DND-41 (cell line): ENCODE measurements at regions not wholly inside any gene's neighbourhood (a gene's known extent, or its start where the extent isn't known, plus 50 kb on each side); places are given as distances from the start of the nearest gene placed in this dataset.

Source experiments
- ATAC-seq: fragments of 200-7000 bp; cut with Tn5 transposase; 3 replicates; pipeline ENCODE4 v1.9.1; 2021; ENCODE audit warnings: low read depth; ENCODE audit not compliant: insufficient read depth
- DNase-seq: peaks from one replicate; pipeline ENCODE4 v3.0.0-alpha.2; 2020
- H2AFZ ChIP-seq: 2 replicates; pipeline ENCODE4 v1.6.0; 2012; ENCODE audit warnings: low read depth, low read length
- H3K27ac ChIP-seq: 2 replicates; pipeline ENCODE4 v1.5.1; 2012; ENCODE audit warnings: low read length, inconsistent platforms
- H3K27me3 ChIP-seq: fragments of 200-600 bp; sonication (generic); 2 replicates; pipeline ENCODE4 v1.6.0; 2012; ENCODE audit warnings: low read length, mild to moderate bottlenecking, inconsistent platforms; ENCODE audit not compliant: insufficient read depth, poor library complexity
- H3K36me3 ChIP-seq: 2 replicates; pipeline ENCODE4 v1.5.1; 2012; ENCODE audit warnings: low read length, inconsistent platforms; ENCODE audit not compliant: insufficient read depth
- H3K4me1 ChIP-seq: 2 replicates; pipeline ENCODE4 v1.5.1; 2012; ENCODE audit warnings: mild to moderate bottlenecking, low read length; ENCODE audit not compliant: insufficient read depth
- H3K4me2 ChIP-seq: 2 replicates; pipeline ENCODE4 v1.6.0; 2012; ENCODE audit warnings: mild to moderate bottlenecking, moderate library complexity, low read length, inconsistent platforms; ENCODE audit not compliant: insufficient read depth
- H3K4me3 ChIP-seq, 2 experiments: fragments of 200-600 bp in 1 of 2; shearing (Covaris generic) in 1 of 2; 2 replicates each; pipeline ENCODE4 v1.5.1; 2012 to 2016; ENCODE audit warnings: inconsistent platforms in 2 of 2, low read length in 2 of 2, mild to moderate bottlenecking in 2 of 2, low read depth in 1 of 2, moderate library complexity in 1 of 2
- H3K79me2 ChIP-seq: 2 replicates; pipeline ENCODE4 v1.6.0; 2012; ENCODE audit warnings: low read length, inconsistent platforms; ENCODE audit not compliant: insufficient read depth
- H3K9ac ChIP-seq: 2 replicates; pipeline ENCODE4 v1.6.0; 2012; ENCODE audit warnings: low read depth, mild to moderate bottlenecking, inconsistent platforms, low read length, moderate library complexity
- H3K9me3 ChIP-seq: 2 replicates; pipeline ENCODE4 v1.5.1; 2012; ENCODE audit warnings: low read length, moderate library complexity, mild to moderate bottlenecking, inconsistent platforms; ENCODE audit not compliant: insufficient read depth, severe bottlenecking
- H4K20me1 ChIP-seq: 2 replicates; pipeline ENCODE4 v1.6.0; 2012; ENCODE audit warnings: low read length; ENCODE audit not compliant: insufficient read depth
- EZH2 ChIP-seq: IDR thresholded peaks from 3 replicates; pipeline ENCODE4 v1.6.1; 2012; ENCODE audit warnings: borderline replicate concordance, low read depth, mild to moderate bottlenecking, moderate library complexity, low read length, inconsistent platforms; ENCODE audit not compliant: severe bottlenecking
- TF ChIP-seq, protein P1 (sequence below): IDR thresholded peaks from 2 replicates; pipeline ENCODE4 v1.5.1; 2012; ENCODE audit warnings: borderline replicate concordance, low read length, moderate library complexity, mild to moderate bottlenecking; ENCODE audit not compliant: poor library complexity, severe bottlenecking; ENCODE audit errors: extremely low read depth

DNA sequence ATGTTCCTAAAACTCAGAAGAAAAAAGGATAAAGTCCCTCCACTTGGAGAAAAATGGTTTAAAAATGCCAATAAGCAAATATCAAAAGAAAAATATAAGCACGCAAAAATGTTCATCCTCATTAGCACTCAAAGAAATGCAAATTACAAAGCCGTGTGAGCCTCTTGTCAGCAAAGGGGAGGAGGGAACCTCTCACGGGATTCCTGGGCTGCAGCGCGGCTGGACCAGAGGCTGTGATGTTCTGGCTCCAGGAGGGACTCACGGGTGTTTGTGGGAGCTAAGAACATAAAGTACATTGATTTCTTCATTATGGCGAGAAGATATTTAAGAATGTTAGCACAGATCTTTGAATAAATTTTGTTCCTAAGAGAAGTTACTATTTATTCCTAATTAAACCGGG, 1451.2 kb downstream of the BRD1 start:
- Histone ChIP-seq H3K27ac (no peak overlapping the region), H3K9me3 (no peaks in the 10 kb centered on the region), H3K27me3 (no peaks in the 10 kb centered on the region), H3K4me3 (no peak overlapping the region), H4K20me1 (no peaks in the 10 kb centered on the region), H3K4me2 (no peak overlapping the region), H3K36me3 (no peaks in the 10 kb centered on the region), H3K79me2 (no peaks in the 10 kb centered on the region), H3K4me1 (no peaks in the 10 kb centered on the region), H3K9ac (no peak overlapping the region), H2AFZ (no peak overlapping the region)
- DNase-seq (no peak), ATAC-seq (no peak)
- TF ChIP-seq EZH2: no peak
- TF ChIP-seq, protein P1, sequence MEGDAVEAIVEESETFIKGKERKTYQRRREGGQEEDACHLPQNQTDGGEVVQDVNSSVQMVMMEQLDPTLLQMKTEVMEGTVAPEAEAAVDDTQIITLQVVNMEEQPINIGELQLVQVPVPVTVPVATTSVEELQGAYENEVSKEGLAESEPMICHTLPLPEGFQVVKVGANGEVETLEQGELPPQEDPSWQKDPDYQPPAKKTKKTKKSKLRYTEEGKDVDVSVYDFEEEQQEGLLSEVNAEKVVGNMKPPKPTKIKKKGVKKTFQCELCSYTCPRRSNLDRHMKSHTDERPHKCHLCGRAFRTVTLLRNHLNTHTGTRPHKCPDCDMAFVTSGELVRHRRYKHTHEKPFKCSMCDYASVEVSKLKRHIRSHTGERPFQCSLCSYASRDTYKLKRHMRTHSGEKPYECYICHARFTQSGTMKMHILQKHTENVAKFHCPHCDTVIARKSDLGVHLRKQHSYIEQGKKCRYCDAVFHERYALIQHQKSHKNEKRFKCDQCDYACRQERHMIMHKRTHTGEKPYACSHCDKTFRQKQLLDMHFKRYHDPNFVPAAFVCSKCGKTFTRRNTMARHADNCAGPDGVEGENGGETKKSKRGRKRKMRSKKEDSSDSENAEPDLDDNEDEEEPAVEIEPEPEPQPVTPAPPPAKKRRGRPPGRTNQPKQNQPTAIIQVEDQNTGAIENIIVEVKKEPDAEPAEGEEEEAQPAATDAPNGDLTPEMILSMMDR: no peak

DNA sequence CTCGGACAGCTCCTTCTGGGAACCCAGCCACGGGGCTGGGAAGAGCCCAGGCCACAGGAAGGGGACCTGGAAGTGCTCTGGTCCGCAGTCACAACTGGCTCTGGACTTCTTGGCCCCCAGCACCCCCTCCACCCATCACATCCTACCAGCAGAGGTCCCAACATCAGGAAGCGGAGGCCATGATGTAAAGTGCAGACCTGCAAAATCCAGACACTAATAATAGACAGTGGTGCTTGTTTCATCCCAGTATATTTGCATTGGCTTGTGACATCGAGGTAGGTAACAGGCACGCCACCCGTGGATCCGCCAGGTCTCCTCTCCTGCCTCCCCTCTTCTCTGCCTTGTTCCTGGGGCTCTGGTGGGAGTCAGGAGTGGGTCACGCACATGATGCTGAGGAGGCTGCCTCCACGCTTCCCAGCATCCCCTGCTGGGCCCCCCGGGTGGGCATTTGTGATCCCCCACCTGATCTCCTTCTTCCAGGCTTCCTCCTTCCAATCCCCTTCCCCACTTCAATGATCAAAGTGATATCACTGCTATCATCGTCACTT, 1454.0 kb downstream of the BRD1 start:
- H4K20me1 ChIP-seq: no peaks in the 10 kb centered on the region
- H3K4me2 ChIP-seq: no peak overlapping the region
- no peak for ATAC-seq
- TF ChIP-seq, protein P1: no peak
- TF ChIP-seq EZH2: no peak
- H3K4me1 ChIP-seq: no peaks in the 10 kb centered on the region
- H3K27me3 ChIP-seq: no peaks in the 10 kb centered on the region
- H3K4me3 ChIP-seq: no peak overlapping the region
- no peaks in the 10 kb centered on the region for H3K9me3 ChIP-seq
- H3K36me3 ChIP-seq: no peaks in the 10 kb centered on the region
- DNase-seq: no peak
- H3K27ac ChIP-seq: no peak overlapping the region
- H2AFZ ChIP-seq: no peak overlapping the region
- no peak overlapping the region for H3K9ac ChIP-seq
- H3K79me2 ChIP-seq: no peaks in the 10 kb centered on the region

DNA sequence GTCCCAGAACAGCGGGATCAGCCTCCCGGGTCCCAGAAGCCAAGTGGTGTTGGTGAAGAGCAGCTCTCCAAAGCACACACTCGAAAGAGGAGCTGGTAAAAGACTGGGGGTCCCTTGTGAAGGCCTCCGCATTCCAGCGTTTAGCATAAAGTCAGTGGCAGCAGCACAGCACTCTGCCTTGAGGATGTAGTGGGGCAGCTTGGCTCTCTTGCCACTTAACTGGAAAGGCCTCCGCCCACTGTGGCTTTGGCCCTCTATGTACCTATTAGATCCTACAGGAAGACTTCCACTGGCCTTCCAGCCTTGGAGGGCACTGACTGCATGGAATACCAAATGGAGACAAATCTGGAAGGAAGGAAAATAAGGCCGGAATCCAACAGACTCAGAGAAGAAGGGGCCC, 1455.3 kb downstream of the BRD1 start:
- TF ChIP-seq, protein P1: no peak
- TF ChIP-seq EZH2: no peak
- DNase-seq: no peak
- Histone ChIP-seq H3K27ac (no peak overlapping the region), H3K9ac (no peak overlapping the region), H3K79me2 (no peaks in the 10 kb centered on the region), H3K36me3 (no peaks in the 10 kb centered on the region), H3K9me3 (no peaks in the 10 kb centered on the region), H4K20me1 (no peaks in the 10 kb centered on the region), H3K4me1 (no peaks in the 10 kb centered on the region), H3K4me2 (no peak overlapping the region), H3K4me3 (no peak overlapping the region), H3K27me3 (no peaks in the 10 kb centered on the region), H2AFZ (no peak overlapping the region)
- ATAC-seq: no peak

DNA sequence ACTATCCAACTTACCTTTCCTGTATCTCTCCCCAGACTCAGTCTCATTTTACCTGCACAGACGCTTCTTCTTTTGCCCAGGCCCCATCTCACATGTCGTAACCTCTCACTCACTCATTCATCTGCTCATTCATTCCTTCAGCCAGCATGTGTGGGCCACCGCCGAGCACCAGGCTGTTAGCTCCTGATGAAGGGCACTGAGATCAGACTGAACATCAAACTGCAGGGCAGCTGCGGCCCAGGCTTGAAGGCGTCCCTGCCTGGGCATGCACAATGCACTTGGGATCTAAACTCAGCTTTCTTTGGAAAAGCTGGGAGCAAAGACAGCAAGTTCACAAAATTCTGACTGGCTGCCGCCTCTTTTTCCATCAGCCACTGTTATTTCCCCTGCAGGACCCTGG, 1456.3 kb downstream of the BRD1 start:
- H3K4me2 ChIP-seq: no peak overlapping the region
- no peaks in the 10 kb centered on the region for H4K20me1 ChIP-seq
- H2AFZ ChIP-seq: no peak overlapping the region
- DNase-seq (no peak), ATAC-seq (no peak)
- no peaks in the 10 kb centered on the region for H3K36me3 ChIP-seq
- no peak overlapping the region for H3K4me3 ChIP-seq
- H3K27me3 ChIP-seq: no peaks in the 10 kb centered on the region
- no peak overlapping the region for H3K27ac ChIP-seq
- H3K79me2 ChIP-seq: no peaks in the 10 kb centered on the region
- TF ChIP-seq, protein P1: no peak
- TF ChIP-seq EZH2: no peak
- no peak overlapping the region for H3K9ac ChIP-seq
- H3K9me3 ChIP-seq: no peaks in the 10 kb centered on the region
- H3K4me1 ChIP-seq: no peaks in the 10 kb centered on the region
